NCI-H1092 treated with DMSO at 0.1 percent for 48 hours (cell line): ENCODE measurements at regions not wholly inside any gene's neighbourhood (a gene's known extent, or its start where the extent isn't known, plus 50 kb on each side); places are given as distances from the start of the nearest gene placed in this dataset.

ENCODE experiments used
- DNase-seq: peaks from one replicate; lab custom pipeline; 2025; lab: John Stamatoyannopoulos, UW

DNA sequence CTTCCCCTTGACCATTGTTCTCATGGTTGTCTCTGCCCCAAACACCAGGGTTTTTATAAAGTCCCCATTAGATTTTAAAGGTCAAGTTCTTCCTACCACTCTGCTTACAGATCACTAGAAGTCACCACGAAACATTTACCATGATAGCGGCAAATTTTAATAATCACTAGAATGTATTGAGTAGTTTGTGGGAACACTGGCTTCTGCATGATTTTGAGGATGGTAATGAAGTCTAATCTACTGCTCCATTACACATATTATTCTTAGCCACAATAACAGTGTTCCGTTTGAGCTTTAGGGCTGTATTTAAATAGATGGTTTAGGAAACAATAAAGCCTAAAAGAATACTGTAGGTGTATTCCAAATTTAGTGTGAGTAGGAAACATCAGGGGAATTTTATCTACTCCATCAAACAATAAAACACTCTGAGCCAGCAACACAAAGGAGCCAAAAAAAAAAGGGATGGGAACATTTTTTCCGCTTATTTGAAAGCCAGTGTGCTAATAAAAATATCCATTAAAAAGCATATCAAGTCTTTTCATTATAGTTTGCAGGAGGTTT lies 49.7 kb downstream of the KLF12 start:
- no peak for DNase-seq

DNA sequence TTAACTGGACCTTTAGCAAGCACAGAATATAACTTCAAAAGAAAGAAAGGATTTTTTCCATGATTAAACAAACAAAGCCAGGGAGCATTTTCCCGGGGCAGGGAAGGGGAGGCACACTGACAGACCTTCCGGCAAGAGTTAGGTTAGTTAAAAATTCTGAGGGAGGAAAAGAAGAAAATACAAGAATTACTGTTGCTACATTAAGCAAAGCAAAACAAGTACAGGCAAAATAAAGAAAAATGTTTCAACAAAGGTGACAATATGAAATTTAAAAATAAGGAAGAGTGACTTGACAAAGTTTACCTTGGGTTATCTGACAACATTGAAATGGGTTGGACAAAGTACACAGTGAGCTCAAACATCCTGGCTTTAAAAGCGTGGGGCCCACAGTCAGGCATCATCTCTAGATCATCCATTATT lies 51.5 kb downstream of the KLF12 start:
- no peak for DNase-seq

DNA sequence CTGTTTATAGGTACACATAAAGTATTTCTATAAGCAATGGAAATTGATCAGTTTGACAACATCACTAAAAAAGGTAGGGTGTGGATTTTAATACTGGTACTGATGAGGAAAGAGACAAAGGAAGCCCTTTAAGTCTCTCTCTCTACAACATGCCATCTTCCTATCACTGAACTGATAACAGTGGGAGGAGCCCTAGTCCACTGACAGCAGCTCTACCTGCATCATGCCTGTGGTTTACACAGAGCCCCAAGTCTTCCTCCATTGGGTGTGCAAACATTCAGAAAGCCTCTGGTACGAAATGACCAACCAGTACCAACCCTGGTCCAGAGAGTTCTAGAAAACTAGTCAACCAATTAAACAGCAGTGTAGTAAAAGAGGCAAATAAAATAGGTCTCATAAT lies 53.4 kb downstream of the KLF12 start:
- no peak for DNase-seq

DNA sequence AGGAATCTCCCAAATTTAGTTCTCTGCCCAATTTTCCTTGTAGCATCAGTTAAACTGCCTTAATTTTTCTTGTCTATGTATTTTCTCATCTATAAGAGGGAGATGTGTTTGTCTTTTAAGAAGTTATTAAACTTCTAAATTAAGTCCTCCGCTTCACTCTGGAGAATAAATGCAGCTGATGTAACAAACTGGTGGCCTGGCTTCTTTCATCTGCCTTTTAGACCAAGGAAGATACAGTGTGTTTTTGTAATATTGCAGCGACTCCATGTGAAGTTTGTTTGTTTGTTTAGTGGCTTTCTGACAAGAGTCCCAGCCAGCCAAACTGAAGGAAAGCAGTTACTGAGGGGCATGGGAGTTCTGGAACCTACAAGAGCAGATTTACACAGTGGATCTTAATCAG lies 56.4 kb downstream of the KLF12 start:
- DNase-seq: no peak

DNA sequence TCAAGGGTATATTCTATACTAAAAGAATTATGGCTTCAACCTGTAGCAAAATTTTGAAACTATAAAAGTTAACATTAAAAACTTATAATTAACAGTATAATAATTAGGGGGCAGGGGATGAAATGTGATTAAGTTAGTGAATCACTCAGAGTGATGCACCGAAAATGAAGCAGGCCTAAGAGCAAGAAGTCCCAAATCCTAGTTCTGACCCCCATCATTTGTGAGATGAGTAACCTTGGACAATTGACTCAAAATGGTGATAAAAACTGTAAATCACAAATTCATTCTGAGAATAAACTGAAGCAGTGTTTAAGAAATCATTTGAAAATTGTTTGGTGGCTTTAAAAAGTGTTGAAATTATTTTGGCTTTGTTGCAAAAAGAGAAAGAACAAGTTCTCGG lies 56.8 kb downstream of the KLF12 start:
- no peak for DNase-seq

DNA sequence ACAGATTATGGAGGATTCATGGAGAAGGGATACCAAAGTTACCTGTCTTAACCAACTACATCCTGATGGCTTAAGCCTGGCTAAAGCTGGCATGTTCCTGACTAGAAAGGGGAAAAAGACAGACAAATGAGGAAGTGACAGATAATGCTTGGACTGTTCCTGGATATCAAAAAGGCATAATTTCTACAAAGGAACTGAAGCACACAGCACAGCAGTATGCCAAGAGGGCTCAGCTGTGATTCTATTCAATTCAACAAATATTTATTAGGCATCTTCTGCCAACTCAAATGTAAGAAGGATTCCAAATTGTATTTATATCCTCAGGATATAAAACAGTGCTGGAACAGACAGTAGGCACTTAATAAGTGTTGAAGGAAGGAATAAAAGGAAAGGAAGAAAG lies 59.5 kb downstream of the KLF12 start:
- no peak for DNase-seq

DNA sequence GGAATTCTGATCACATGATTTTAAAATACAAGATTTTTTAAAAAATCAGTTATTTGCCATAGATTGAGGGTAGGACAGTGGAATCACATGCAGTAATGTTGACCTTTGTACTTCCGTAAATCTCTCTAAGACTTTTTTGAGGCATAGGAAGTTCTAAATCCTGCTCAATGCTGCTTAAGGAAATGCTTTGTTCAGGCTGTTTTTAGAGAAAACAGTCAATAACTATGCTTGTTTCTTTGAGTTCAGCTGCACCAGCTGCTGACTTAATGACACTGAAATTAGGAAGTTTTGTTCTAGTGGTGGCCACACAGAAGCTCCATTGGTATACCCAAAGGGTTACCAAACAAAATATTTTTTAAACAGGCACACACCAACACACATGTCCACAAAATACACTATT lies 60.9 kb downstream of the KLF12 start:
- no peak for DNase-seq

DNA sequence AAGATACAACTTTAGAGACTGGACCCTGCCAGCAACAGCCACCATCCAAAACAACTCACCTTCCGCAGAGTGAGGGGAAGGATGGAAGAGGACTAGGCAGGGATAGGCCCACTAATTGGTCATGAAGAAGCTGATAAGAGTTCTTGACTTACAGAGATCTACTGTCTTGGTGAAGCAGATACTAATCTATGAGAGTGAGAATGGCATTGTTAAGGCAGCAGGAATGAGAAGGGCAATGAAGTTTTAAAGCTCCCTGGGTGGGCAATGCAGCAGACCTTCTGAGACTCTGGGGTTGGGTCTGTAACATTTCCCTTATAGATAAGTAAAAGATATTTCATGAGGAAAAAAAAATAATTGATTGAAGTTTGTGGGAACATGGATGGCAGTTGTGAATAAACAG lies 63.7 kb downstream of the KLF12 start:
- no peak for DNase-seq

DNA sequence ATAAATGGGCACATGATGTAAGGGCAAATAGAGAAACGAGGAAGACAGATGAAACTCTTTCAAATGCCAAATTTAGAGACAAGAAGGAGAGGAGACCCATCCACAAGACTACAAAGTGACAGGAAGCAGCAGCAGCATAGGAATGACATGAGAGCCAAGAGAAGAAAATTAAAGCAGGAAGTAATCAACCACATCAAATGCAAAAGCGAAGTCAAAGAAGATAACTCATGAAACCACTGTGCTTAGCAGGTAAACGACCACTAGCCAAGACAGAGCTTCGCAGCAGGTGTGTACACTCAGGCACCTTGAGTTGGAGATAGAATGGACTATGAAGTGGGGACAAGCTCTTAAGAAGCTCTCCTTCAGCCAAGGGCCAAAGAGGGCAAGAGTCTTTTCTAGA lies 64.1 kb downstream of the KLF12 start:
- no peak for DNase-seq

DNA sequence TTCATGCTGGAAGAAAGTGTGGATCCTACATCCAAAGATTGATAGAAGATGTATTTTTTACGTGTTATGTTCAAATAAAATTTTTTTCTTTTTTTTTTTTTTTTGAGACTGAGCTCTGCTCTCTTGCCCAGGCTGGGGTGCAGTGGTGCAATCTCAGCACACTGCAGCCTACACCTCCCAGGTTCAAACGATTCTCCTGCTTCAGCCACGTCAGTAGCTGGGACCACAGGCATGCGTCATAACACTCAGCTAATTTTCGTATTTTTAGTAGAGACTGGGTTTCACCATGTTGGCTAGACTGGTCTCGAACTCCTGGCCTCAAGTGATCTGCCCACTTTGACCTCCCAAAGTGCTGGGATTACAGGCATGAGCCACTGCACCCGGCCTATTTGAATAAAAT lies 65.7 kb downstream of the KLF12 start:
- DNase-seq: no peak

DNA sequence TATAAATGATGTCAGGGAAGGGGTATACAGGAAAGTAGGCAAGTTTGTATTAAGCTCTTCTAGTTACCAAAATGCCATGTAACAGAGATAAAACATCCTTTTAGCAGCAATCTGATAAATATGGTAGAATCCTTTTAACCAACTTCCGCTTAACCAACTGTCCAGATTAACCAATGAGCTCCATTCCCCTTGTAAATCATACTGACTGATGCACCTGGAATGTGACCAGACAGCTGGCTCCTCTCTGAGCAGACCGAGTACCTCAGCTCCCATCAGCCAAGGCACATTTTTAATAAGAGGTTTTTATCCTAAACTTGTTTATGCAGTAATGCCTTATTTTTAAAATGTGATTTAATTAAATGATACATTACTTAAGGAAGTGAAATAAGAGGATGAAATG lies 66.4 kb downstream of the KLF12 start:
- DNase-seq: no peak

DNA sequence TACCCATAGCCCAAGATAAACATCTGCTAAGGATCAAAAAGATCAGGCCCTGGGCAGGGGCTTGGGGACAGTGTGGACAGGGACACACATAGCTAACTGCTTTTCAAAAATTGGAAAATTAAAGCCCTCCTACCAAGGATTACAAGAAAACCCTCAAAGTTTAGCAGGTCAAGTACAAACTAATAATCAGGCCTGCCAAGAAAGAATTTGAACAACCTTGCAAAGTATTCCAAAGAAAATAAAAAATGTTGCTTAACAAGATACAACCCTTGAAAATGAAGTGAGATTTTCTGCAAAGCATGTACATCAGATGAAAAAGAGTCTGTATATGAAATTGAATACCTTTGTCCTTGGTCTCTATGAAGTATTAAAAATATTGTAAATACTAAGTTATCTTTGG lies 67.3 kb downstream of the KLF12 start:
- DNase-seq: no peak

DNA sequence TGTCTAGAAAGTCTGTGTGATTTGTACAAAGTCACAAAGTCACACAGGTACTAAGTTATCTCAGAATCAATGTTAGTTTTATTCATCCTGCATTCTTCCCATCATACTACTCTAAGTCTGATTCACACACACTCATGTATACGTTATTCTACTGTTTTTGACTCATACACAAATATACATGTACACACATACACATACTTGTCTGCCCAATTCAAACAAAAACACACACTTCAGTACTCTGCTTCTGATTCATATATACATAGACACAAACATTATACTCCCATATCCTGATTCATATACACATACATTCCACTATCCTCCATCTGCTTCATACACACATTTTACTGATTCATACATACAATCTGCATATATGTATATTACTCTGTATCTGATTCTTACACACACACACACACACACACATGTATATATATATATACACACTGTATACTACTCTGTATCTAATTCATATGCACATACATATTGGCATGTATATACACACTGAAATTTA lies 69.3 kb downstream of the KLF12 start:
- no peak for DNase-seq

DNA sequence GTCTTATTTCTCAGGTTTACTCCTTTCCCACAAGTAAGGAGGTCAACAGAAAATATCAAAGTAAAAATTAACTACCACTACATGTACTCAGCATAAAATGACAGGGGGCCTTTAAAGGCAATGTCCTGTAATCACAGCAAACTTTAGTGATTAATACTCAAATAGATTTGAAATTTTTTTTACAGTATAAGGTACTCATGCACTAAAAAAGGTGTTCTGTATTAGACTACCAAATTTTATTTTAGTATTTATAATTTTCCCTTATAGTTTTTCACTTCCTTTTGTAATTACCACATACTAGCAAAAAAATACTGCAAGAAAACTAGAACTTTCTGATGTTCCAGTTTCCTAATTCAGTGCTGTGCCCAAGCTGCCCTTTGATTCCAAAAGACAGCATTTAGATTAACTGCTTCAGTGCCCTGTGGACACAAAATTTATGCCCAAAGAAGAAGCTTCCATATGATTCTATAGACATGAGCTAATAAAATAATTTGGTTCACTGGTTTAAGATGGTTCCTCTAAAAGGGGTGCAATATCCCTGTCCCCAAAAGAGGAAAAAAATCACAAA lies 70.6 kb downstream of the KLF12 start:
- DNase-seq: no peak

DNA sequence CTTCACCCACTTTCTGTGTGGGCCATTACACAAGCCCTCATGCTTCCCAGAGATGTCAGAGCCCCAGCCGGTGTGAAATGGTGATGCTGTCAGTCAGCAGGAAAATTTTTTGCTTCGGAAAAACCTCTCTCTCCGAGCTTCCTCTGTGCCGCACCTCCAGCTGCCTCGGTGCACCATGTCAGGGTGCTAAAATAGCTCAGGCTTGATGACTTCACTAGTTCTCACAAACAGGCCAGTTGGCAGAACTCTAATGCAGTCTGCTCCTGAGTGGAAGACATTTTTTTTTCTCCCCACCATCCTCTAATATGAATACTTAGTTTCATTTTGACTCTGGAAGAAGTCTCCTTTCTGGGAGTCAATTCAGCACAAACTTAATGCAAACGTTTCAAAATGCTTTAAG lies 71.3 kb downstream of the KLF12 start:
- no peak for DNase-seq

DNA sequence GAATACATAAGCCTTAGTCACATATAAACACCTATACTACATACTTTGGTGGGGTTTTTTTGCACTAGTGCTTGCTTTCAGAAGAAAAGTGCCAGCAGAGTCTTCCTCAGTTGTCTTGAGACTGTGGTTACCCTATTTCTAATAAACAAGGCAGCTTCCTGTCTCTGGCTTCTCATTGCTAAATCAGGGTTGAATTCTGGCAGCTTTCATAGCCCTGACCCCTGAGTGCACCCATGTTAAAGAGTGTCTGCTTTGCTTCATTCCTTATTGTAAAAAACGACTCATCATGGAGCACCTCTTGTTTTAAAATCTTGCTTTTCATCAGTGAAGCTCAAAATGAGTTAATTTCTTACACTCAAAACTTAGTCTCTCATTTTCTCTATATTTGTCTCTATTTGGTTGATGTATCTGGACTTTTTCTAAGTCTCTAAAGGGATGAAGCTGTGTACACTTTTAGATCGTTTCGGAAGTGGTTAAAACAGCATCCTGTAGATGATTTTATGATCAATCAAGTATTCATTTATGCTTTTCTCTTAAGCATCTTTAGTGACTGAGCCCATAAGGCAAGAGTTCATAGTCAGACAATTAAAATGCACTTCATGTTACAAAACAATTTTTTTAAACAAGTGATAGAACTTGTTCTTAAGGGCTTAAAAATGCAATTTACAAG lies 72.1 kb downstream of the KLF12 start:
- no peak for DNase-seq

DNA sequence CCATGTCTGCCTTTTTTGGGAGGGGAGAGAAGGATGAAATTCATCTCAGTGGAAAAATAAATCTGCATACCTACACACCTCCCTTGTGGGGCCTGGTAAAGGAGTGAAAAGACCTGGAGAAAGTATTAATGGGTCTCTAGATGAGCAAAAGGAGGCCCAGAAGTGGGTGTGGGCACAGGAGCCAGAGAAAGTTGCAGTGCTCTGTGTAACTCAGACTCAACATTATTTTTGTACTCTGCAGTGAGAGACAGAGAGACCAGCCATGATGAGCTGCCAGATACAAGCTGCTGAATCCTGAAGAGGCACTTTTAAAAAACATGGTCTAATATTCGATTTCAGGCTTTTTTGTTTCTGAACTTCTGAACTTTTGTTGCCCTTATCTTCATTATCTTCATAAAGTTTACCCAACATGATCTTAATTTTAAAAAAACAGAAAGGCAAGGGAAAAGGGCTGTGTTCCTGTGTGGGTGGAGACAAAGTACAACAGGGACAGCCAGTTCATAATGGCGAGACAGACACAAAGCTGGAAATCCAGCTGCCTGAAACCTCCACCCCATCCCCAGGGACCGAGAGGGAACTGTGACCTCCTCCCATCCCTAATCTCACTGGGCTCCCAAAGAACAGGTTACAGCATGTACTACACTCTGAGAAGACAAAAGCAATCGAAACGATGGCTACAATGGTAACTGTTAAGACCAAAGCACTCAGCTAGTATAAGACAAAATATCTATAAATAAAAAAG lies 77.2 kb downstream of the KLF12 start:
- DNase-seq: peak; percentile 15

DNA sequence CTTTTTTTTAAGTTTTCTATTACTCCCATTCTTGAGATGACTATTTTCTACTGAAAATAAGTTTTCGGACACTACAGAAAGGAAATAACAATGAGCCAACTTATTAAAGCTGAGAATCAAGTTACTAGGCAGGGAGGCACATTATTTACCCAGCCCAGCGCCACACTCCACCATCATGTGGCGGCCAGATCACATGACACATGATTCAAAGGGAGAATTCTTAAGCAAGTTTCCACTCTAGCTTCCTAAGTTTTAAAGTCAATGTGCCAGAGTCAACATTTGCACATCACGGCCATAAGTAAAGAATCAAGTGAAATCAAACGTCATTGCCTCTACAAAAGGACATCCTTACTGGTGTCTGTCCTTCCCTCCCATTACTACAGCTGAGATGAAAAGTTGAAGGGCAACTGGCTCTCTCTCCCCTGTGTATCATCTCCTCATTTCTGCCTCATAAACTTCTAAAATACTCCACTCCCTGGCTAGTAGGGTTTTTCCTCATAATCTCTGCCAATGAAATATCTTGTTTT lies 81.7 kb downstream of the KLF12 start:
- no peak for DNase-seq

DNA sequence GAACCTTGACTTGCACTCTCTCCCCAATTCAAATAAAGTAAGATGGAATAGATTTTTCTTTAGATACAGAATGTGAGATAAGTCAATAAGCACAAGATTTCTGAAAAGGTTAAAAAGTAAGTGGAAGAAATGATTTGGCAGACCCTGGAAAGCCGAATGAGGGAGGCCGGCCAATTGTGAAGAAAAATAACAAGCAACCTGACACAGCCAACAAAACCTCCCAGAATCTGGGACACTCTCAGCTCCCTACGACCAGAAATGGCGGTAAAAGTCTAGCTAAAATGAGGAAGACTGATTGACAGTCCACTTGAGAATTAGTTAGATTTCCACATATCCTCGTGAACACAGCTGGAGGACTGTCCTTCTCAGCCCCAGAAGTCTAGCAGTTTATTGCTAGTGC lies 85.4 kb downstream of the KLF12 start:
- DNase-seq: no peak

DNA sequence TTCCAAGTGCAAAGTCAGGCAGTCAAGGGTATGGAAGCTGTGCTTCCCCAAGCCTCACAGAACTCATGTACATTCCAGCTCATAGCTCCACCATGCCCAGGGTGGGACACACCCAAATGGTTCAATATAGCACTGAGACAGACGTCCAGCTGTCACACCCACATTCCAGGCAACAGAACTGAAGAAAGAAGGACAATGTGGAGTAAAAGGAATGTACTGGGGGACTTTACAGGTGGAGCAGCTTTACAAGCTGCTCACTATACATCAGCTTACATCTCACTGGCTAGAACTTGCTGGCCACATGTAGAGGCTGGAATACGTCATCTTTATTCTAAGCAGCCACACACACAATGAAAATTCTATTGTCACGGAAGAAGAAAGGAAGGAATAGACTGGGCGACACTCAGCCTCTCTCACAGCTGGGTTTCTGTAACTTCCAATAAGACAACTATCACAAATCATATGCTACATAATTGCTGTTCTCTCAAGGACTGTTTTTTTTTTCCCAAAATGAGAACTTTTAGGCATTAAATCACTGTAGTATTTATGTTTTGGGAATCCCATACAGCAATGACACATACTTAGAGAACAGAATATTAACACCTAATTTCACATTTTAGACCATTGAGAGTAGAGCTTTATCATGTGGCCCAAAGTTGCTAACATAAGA lies 86.1 kb downstream of the KLF12 start:
- DNase-seq: no peak

DNA sequence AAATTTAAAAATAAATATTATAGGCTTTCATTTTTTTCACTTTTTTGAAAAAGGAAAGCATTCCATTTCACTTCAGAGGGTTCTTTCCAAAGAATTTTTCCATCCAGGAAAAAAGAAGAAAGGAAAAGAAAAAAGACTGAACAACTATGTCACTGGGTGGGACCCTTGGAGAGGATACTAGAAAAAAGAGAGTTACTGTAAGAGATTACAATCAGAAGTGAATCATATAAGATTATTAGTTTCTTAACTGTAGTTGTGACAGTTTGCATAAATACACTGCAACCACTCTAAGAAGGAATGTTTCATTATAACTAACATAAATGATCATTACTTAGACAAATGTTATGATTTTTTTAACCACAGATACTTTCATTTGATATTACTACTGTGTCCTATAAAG lies 87.8 kb downstream of the KLF12 start:
- no peak for DNase-seq

DNA sequence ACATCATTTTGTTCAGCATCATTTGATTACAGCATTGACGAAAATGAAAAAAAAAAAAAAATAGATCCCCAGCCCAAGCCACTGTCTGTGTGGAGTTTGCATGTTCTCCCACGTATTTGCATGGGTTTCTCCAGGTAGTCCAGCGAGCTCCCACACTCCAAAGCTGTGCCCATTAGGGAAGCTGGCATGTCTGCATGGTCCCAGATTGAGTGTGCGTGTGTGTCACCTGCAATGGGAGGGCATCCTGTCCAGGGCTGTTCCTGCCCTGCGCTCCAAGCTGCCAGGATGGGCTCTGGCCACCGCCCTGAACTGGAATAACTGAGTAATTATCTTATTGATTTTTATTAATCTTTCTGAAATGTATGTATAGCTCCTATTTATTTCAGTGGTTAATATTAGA lies 88.6 kb downstream of the KLF12 start:
- no peak for DNase-seq
